Stimulated activated CD8-positive, alpha-beta memory T cell treated with anti-CD3 and anti-CD28 coated beads, Interleukin-15, amount 100 ng/mL, for 4 hours (primary cell): ENCODE measurements at regions not wholly inside any gene's neighbourhood (a gene's known extent, or its start where the extent isn't known, plus 50 kb on each side); places are given as distances from the start of the nearest gene placed in this dataset.

ENCODE experiments used
- DNase-seq, 2 donors: peaks; one replicate each; pipeline ENCODE4 v3.0.0-alpha.2; 2020; ENCODE audit warnings: low read depth in 2 of 2

DNA sequence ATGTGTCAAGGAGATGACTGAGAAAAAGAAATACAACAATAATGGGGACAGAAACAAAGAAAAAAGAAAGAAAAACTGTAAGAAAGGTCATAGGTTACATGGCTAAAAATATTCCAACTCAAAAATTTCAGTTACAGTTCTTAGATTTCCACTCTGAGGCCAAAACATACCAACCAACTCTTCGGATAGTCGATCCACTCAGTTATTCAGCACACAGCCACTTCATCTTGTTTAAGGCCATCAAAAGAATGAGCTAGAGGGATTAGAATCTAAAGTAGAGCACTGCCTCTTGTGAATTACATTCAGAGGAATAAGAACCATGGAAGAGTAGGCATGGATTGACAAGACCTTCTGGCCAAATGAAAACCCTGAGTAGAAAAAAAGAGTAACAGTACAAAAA, 277.0 kb downstream of the MRPL39 start:
- no peak for DNase-seq

DNA sequence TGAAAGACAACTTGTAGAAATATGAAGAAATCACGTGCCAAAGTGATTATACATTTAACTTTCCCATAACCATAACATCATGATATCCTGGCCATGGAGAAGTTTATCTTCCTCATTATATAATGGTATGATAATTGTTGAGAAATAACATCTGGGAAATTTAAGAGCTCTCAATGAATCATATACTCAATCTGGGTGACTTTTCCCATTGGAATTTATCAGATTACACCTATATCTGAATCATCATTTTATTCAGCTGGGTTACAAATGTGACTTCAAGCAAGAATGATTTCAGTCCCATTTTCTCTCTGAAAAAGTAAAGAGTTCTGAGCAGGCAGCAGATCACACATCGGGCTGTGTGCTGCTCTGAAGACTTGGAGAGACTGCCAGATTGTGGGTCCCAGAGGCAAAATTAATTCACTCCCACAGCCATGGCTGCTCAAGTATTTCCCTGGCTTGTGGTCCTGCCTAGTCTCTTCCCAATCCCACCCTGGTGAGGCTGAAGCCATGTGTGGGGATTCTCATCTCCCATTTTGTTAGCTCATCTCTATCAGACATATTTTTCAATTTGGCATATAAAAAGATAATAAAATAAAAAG, 278.0 kb downstream of the MRPL39 start:
- DNase-seq: no peak

DNA sequence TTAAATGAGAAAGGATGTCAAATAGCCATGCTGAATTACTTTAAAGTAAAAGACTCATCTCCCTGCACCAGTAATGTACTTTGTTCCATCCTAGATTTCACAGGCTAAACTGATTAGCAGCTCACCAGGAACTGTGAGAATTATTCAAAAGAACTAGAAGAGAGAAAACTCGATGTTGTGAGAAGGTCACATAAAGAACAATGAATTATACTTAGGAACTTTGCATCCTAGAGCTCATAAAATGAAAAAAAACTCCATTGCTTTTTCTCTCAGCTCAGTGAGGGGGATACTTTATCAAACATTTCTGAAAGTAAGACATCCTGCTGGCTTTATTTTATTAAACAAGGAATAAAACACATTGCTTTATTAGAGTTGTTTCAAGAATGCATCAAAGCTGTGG, 278.5 kb downstream of the MRPL39 start:
- no peak for DNase-seq

DNA sequence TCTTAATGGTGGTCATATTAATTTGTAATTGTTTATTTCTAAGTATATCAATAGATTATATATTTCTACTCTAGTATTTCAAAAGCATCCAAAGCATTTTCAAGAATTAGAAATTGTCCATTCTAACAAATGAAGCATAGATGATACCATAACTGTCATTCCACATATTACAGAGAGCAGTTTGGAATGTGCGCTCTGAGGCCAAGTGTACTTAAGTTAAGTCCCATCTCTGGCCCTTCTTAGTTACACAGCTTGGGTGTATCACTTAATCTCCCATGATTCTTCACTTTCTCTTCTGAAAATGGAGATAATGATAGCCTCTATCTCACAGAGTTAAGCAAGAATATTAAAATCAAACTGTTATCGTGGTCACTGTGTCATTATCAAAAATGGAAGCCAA, 281.1 kb downstream of the MRPL39 start:
- no peak for DNase-seq

DNA sequence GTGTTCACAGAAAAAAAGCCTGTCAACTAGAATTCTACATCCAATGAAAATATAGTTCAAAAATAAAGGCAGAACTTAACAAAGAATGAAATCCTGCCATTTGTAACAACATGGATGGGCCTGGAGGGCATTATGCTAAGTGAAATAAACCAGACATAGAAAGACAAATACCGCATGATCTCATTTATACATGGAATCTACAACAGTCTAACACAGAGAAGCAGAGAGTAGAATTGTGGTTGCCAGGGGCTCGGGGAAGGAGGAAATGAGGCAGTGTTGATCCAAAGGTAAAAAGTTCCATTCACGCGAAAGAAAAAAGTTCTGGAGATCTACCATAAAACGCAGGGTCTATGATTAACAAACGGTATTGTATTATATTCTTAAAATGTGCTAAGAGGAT, 282.6 kb downstream of the MRPL39 start:
- DNase-seq: no peak

DNA sequence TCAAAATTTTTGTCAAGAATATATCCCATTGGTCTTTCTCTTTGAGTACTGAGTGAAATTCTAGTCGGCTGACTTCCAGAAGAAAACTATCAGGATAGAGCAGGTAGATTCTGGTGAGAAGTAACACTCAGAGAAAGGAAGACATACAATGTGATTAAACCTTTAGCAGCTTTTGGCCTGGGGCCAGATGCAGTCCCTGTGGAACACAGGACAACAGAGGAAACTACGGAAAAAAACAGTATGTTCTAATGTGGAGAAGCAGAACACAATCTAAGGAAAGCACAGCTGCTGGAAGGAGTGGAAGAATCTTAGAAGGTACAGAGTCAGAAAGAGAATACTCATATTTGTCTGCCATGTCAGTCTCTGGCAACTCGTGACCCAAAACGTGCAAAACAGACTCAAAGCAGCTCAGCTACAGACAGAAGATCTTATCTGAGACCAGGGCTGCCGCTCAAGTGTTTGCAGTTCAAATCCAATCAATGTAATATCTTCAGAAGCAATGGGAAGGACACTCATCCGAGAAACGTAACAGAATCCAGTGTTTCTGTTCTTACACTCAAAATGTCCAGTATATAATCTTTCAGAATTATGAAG, 283.8 kb downstream of the MRPL39 start:
- DNase-seq: no peak

DNA sequence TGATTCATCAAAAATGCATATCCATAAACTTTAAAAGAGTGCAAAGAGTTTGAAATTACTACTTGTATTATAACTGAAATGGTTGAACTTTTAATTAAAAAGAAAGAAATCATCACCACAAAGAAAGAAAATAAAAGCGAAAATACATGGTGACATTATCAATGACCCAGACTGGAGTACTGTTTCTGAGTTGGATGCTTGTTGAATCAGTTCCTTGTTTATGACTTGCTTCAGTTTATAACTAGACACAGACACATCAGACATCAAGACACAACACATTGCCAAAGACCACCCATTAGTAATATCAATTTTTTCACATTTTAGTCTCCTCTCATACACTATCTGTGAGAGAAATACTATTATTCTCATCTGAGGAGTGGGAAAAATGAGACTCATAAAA, 293.0 kb downstream of the MRPL39 start:
- no peak for DNase-seq

DNA sequence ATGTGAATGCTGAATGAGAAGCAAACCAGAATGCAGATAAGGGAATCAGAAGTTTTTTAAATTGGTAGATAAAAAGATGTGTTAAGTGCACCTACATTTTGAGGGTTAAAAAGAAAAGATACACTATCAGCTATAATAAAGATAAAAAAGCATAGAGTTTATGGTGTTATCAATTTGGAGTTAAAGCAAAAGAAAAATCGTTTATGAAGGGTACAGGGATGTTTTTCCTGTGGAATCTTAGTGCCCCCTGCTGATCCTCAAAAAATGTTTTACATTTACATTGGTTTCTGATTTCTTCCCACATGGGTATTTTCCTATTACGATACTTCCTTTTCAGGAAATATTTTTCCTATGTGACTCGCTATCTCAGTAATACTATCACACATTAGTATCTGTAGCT, 293.5 kb downstream of the MRPL39 start:
- DNase-seq: no peak

DNA sequence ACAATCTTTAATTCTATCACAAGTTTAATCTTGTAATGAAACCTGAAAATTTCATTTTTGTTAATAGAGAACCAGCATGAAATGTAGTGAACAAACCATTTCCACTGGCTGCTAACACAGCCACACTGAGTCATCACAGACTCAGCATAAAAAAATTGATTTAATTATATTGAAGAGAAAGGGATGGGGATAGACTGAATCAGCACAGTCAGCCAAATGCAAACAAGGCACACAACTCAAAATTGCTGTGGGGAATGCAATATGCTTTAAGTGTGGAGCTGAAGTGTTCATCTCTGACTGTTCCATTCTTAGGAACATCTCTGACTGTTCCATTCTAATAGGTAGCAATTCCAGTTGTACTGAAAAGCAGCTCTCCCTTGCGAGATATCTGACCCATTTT, 299.8 kb downstream of the MRPL39 start:
- DNase-seq: no peak

DNA sequence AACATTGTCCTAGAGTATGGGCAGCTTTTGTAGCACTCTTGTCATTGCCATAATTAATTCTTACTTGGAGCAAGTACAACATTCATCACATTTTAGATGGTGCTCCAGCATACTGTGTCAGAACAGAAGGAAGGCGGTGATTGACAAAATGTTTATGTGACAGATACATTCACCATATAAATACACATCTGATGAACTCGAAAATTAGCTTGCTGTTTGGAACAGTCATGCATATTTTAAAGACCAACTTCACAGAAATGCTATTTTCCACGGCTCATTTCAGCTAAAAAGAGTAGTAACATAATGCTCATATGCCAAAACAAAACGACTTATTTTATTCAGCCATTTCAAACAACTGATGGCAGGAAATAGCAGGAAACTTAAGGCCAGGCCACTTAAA, 302.7 kb downstream of the MRPL39 start:
- no peak for DNase-seq

DNA sequence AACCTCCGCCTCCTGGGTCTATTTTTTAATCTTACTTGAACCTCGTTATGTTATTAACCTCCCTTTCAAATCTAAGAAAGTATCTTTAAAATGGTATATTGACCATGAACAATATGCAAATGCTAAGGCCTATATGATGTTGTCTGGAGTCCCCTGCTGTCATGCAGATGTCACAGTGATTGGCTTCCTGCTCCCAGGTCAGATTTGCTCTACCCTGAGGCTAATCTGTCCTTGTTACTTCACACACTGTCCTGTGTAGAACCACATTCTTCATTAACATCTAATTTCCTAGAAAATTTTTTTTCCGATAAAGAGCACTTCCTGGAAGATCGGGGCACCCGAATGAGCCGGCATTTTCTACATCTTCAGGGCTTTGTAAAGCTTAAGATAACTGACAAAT, 306.6 kb downstream of the MRPL39 start:
- no peak for DNase-seq

DNA sequence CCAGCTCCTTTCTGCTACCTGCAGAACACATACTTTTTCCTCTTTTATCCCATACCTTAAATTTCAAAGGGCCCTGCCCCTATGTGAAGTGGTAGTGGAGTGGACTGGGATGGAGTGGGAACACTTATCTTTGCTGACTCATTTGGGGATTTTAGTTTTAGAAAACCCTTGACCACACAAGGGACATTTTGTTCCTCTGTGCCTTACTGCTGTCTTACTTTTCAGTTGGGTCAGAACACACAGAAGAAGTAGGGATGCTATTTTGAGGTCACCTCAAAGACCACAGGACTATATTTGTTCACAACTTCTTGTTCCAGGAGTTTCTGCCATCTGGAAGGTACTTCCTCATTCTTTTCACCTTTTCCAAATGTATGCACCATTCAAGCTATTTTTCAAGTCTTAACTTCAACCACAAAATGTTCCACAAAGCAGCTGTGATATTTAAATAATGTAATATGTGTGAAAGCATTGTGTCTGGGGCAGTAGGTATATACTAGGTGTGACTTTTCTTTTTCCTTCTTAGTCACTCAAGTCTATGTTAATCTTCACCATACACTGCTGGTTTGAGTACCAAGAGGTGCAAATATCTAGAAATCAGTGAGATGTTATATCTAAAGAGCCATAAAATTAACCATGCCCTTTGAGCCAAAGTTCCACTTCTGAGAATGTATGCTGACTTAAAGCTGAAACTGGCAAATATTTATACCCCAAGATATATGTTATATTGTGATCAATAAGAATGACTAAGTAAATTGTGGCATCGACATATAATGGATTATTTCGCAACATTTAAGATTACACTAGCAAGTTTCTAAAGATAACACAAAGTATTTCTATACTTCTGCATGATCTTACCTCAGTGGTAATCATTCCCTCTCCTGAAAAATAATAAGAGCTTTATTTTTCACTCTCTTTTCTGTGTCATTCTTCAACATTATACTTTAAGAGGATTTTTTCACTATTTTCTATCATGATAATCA, 308.5 kb downstream of the MRPL39 start:
- no peak for DNase-seq

DNA sequence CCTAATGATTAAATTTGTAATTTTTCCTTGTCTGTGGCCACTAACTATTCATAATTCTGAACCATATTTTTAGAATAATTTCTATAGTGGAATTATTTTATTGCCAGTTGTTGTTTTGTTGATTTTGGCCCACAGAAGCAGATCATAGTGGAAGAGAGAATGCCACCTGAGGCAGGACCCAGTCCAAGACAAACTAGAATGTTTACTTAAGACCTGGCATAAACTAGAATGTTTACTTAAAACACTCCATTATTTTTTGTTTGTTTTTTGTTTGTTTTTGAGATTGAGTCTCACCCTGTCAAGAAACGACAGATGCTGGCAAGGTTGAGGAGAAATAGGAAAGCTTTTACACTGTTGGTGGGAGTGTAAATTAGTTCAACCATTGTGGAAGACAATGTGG, 310.2 kb downstream of the MRPL39 start:
- no peak for DNase-seq

DNA sequence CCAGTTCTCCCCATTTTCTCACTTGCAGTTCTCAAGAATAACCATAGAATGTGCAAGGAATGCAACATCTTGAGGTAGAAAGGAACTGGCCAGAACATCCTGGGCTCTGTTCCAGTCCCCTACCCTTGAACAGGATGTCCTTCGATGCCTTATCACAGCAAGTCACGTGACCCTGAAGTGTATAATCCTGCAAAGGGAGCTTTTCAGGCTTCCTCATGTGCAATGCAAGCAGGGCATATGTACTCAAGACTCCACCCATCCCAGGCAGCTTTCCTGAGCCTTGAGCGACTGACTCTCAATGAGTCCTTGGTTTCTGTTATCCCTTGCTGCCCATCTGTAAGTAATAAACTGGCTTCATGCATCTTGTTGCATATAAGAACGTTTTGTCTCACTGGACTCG, 311.0 kb downstream of the MRPL39 start:
- DNase-seq: no peak

DNA sequence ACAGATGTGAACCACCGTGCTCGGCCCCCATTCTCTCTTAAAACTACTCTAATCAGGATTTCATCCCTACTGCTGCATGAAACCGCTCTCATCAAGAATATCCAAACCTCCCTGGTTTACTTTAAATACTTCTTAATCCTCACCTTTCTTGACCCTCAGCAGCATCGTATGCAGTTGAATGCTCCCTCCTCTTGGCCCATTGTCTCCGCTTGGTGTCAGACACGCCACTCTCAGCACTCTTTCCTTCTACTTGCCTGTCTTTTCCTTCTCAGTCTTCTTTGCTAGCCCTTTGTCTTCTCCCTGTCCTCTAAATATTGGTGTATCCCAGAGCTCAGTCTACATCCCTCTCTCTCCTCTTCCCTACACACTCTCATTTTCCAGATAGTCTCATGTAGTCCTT, 314.9 kb downstream of the MRPL39 start:
- DNase-seq: no peak

DNA sequence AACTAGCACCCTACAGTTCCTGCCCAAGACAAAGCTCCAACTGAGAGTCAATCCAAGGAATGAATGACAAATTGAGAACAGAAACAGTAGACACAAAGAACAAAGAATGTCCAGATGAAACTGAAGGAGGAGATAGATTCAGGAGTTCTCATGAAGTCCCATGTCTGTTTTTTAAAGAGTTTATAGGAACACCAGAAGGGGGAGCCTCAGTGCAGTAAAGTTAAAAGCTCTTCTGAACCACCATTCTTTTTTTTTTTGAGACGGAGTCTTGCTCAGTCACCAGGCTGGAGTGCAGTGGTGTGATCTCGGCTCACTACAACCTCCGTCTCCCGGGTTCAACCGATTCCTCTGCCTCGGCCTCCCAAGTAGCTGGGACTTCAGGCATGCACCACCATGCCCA, 323.6 kb downstream of the MRPL39 start:
- no peak for DNase-seq

DNA sequence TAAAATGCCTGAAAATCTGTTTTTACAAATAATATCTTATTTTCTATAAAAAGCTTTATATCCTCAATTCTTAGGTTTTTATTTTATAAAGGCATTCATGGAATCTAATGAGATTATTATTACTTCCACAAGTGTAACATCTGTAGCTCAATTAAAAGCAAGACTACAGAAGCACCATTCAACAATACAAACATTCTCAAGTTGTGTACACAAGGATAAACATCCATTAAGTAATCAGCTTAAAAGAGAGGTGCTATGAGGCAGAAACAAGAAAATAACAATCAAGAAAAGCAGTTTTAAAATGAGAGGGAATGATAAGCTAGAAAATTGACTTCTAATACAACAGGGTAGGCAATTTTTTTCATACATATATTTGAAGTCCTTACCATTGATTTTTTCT, 326.1 kb downstream of the MRPL39 start:
- DNase-seq: no peak

DNA sequence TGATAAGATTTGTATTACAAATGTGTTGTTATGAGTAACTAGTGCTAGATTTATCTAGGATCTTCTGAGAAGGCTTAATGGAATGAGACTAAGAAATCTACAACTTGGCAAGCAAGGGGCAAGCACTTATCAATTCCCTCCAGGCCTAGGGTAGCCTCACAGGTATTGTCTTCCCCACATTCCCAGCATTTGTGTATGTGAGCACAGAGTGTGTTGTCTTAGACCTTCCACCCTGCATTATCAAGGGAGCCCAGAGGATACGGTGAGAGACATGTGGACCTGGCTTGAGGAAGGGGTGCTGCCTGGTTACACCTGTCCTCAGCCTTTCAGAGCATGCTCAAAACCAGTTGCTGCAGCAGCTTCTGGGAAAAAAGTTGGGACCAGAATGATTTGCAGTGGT, 327.2 kb downstream of the MRPL39 start:
- no peak for DNase-seq

DNA sequence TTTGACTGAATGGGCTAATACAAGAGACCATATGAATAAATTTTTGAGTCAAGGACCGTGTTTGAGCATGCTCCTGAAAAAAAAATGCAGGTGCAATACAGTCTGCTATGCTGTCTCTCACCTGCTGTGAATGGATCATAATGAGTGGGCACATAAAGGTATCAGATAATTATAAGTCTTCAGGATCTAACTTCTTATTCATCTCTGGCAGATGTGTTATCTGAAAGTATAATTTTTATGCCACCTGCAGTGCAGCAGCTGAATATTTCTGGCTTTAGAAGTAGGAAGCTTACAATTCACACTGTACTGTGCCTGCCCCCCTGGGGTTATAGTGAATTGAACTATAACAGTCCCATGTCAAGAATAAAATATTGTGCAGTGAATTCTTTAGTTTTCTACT, 333.3 kb downstream of the MRPL39 start:
- DNase-seq: no peak

DNA sequence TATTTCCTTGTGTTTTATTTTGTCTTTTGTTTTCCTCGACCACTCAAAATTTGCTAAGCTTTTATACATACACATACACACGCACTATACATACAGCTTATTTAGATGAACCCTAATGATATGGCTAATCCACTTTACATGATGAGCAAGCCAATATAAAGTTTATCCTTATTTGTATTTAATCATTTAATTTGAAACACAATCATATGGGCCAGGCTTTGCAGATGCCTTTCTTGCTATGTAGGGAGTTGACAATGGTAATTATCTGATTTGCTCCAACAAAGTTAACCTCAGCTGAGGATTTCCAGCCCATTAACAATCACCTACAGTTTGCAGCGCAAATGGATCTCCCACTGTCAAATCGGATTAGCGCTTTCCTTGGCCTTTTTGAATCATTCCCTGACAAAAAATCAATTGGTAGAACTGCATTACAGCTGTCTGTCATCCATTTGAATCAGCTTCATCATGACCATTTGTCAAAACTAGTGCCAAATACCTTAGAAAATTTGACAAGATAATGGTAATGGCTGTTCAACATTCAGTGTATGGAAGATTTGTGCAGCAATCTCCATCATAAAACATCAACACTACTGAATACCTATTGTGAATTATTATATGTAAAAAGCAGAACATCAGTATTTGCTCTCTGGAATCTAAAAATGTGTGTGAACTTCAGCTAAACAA, 352.6 kb downstream of the MRPL39 start:
- no peak for DNase-seq

DNA sequence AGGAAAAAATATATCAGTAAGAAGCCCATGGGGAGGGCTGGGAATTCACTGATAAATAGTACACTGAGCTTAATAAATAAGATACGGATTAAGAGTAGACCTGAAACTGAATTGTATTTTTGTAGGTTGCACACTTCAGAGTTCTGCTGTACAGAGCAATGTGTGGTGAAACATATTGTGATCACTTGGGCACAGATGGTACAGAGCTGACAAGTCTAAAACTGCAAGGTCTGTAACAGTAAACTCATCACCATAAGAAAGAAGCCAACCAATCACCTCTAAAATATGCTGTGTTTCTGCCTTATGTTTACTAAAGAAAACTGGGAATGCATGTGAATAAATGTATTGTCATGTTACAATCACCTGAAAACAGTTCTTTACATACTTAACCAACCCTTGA, 360.7 kb downstream of the MRPL39 start:
- DNase-seq: no peak

DNA sequence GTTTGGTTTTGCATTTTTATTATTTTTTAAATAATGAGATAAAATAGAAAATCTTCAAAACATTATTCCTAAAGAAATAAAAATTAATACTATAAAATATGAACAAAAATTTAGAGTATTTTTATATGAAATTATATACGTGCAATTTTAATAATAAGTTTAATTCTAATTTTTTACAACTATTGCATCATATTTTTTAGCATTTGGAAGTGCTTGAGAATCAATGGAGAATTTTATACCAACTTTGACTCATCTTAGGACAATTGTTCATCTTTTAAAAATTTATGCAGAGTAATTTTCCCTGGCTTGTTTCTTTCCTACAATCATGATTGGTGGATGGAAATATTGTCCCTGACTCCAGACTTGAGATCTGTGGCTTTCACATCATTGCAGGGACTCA, 362.5 kb downstream of the MRPL39 start:
- no peak for DNase-seq

DNA sequence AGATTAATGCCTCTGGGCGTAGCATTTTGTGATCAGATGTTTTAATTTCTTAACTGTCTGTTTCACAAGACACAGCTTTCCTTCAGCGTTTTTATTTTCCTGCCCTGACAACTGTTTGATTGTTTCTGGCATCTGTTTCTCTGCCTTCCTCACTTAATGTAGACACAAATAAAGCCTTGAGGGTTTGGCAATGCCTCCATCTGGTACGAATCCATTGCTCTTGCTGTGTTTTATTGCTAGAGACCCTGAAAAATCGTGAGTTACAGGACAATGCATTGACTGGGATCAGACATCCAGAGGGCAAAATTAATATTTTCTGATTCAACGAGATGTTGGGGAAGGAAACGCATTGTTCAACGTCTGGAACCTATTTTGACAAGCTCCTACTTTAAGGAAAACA, 363.5 kb downstream of the MRPL39 start:
- no peak for DNase-seq
